HG03064 (cell line): ENCODE measurements at regions not wholly inside any gene's neighbourhood (a gene's known extent, or its start where the extent isn't known, plus 50 kb on each side); places are given as distances from the start of the nearest gene placed in this dataset.
"Not testable (repeated sequence)": the region's sequence is repeated elsewhere in the genome, so short reads cannot be mapped to it uniquely, and the experiment has no call there.

Source experiments
- ATAC-seq: cut with Tn5 transposase; IDR thresholded peaks from one replicate; pipeline ENCODE4 v1.9.1; 2021; ENCODE audit warnings: low read depth; ENCODE audit not compliant: unreplicated experiment

- not testable (repeated sequence) for ATAC-seq
Measured at GRCh38 chr3:39739658-39740057, 69.8 kb upstream of the MYRIP start.

GRCh38 chr3:39744746-39745145, 64.7 kb upstream of the MYRIP start:
- no peak for ATAC-seq

GRCh38 chr3:39748002-39748401, 61.4 kb upstream of the MYRIP start:
- no peak for ATAC-seq

GRCh38 chr3:39748763-39749162, 60.6 kb upstream of the MYRIP start:
- no peak for ATAC-seq

- ATAC-seq: no peak
Measured at GRCh38 chr3:39750712-39751111, 58.7 kb upstream of the MYRIP start.

GRCh38 chr3:39751286-39751685, 58.1 kb upstream of the MYRIP start:
- ATAC-seq: no peak

- no peak for ATAC-seq
Measured at GRCh38 chr3:39752019-39752637, 57.3 kb upstream of the MYRIP start.

- no peak for ATAC-seq
Measured at GRCh38 chr3:39752751-39753150, 56.7 kb upstream of the MYRIP start.

- ATAC-seq: no peak
Measured at GRCh38 chr3:39753391-39753790, 56.0 kb upstream of the MYRIP start.

- ATAC-seq: peak; percentile 50
Measured at GRCh38 chr3:39754549-39754948, 54.9 kb upstream of the MYRIP start.

- ATAC-seq: no peak
Measured at GRCh38 chr3:39755100-39755499, 54.3 kb upstream of the MYRIP start.

- ATAC-seq: no peak
Measured at GRCh38 chr3:39757307-39757706, 52.1 kb upstream of the MYRIP start.
